ENCODE measurements at regions not wholly inside any gene's neighbourhood (a gene's known extent, or its start where the extent isn't known, plus 50 kb on each side); places are given as distances from the start of the nearest gene placed in this dataset.

- no peak overlapping the region for H3K27ac ChIP-seq (ENCODE audit: low read depth, low read length, poor library complexity, severe bottlenecking)
- intact Hi-C loops (cut with micrococcal nuclease; ENCODE audit: unreplicated experiment), result no loop called here
- DNase-seq (ENCODE audit: low spot score), result no peak
- no peaks in the 10 kb centered on the region for H3K9me3 ChIP-seq (ENCODE audit: low read length)
- no peak overlapping the region for H3K4me3 ChIP-seq (ENCODE audit: low read depth, low read length, poor library complexity, severe bottlenecking)
- no peak overlapping the region for H3K4me2 ChIP-seq (ENCODE audit: low read length)
- no TSS peak for BruUV-seq (replicated peaks)
- H4K20me1 ChIP-seq (ENCODE audit: insufficient read depth, low read length), result no peaks in the 10 kb centered on the region
- CTCF ChIA-PET (ENCODE audit: unreplicated experiment), result no interaction called here
- POLR2A ChIA-PET, result interaction anchor here (0.6 kb wide), 1 partner anchor 1397 kb away, joined by 3 read pairs; no protein-coding TSS in a partner anchor
- no peaks in the 10 kb centered on the region for H3K36me3 ChIP-seq (ENCODE audit: insufficient read depth, low read length)
- H3K79me2 ChIP-seq (ENCODE audit: insufficient read depth, low read depth, low read length), result no peaks in the 10 kb centered on the region
- H3K9me2 ChIP-seq (ENCODE audit: insufficient read depth, low read length), result no peaks in the 10 kb centered on the region
- no peaks in the 10 kb centered on the region for H3K4me1 ChIP-seq (ENCODE audit: insufficient read depth, low read length, poor library complexity, severe bottlenecking)
- no peak overlapping the region for H2AFZ ChIP-seq (ENCODE audit: low read length)
- TF ChIP-seq, protein P1, sequence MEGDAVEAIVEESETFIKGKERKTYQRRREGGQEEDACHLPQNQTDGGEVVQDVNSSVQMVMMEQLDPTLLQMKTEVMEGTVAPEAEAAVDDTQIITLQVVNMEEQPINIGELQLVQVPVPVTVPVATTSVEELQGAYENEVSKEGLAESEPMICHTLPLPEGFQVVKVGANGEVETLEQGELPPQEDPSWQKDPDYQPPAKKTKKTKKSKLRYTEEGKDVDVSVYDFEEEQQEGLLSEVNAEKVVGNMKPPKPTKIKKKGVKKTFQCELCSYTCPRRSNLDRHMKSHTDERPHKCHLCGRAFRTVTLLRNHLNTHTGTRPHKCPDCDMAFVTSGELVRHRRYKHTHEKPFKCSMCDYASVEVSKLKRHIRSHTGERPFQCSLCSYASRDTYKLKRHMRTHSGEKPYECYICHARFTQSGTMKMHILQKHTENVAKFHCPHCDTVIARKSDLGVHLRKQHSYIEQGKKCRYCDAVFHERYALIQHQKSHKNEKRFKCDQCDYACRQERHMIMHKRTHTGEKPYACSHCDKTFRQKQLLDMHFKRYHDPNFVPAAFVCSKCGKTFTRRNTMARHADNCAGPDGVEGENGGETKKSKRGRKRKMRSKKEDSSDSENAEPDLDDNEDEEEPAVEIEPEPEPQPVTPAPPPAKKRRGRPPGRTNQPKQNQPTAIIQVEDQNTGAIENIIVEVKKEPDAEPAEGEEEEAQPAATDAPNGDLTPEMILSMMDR (conservative IDR thresholded peaks at IDR 0.05; ENCODE audit: low read length), result no peak
- no peak for TF ChIP-seq EZH2phosphoT487 (IDR thresholded peaks at IDR 0.05; ENCODE audit: borderline replicate concordance, low read depth, low read length)
These were observed 74.3 kb upstream of the SLC7A14 start for GRCh38 chr3:170660139-170660538.

- intact Hi-C loops (cut with micrococcal nuclease; ENCODE audit: unreplicated experiment), result no loop called here
These were observed 71.4 kb upstream of the SLC7A14 start for GRCh38 chr3:170657312-170657711.

DNA sequence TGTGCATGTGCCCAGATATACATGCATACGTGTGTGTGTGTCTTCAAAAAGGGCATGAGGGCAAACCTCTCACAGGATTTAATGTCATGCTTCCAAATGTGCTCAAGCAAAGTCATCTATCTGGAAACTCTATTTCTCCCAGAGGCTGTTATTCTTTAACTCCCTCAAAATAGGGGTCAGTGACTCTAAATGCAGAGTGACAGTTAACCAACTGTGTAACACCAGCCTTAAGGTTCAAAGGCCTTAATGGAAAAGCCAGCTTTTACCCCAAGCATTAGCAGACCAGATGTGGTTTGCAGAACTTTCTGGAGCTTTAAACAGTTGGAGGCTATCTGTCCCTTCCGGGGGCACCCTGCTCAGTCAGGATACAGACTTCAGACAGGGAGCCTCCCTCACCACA lies 70.4 kb upstream of the SLC7A14 start:
- H3K9me3 ChIP-seq (ENCODE audit: low read length), result no peaks in the 10 kb centered on the region
- H3K79me2 ChIP-seq (ENCODE audit: insufficient read depth, low read depth, low read length), result no peaks in the 10 kb centered on the region
- BruUV-seq (replicated peaks), result no TSS peak
- TF ChIP-seq, protein P1 (conservative IDR thresholded peaks at IDR 0.05; ENCODE audit: low read length), result no peak
- no peak for TF ChIP-seq EZH2phosphoT487 (IDR thresholded peaks at IDR 0.05; ENCODE audit: borderline replicate concordance, low read depth, low read length)
- H2AFZ ChIP-seq (ENCODE audit: low read length), result no peak overlapping the region
- intact Hi-C loops (cut with micrococcal nuclease; ENCODE audit: unreplicated experiment), result no loop called here
- CTCF ChIA-PET (ENCODE audit: unreplicated experiment), result no interaction called here
- no peak overlapping the region for H3K4me2 ChIP-seq (ENCODE audit: low read length)
- no peaks in the 10 kb centered on the region for H4K20me1 ChIP-seq (ENCODE audit: insufficient read depth, low read length)
- H3K4me1 ChIP-seq (ENCODE audit: insufficient read depth, low read length, poor library complexity, severe bottlenecking), result no peaks in the 10 kb centered on the region
- DNase-seq (ENCODE audit: low spot score), result no peak
- POLR2A ChIA-PET, result interaction anchor here (1.2 kb wide), 1 partner anchor 25 kb away, joined by 3 read pairs; no protein-coding TSS in a partner anchor
- no peak overlapping the region for H3K27ac ChIP-seq (ENCODE audit: low read depth, low read length, poor library complexity, severe bottlenecking)
- no peaks in the 10 kb centered on the region for H3K9me2 ChIP-seq (ENCODE audit: insufficient read depth, low read length)
- H3K4me3 ChIP-seq (ENCODE audit: low read depth, low read length, poor library complexity, severe bottlenecking), result no peak overlapping the region
- H3K36me3 ChIP-seq (ENCODE audit: insufficient read depth, low read length), result no peaks in the 10 kb centered on the region

More at GRCh38 chr3:170657312-170657711, 71.4 kb upstream of the SLC7A14 start:
- ChIA-PET CTCF (ENCODE audit: unreplicated experiment) (no interaction called here), POLR2A (no interaction called here)
- Histone ChIP-seq H3K4me3 (ENCODE audit: low read depth, low read length, poor library complexity, severe bottlenecking) (no peak overlapping the region), H2AFZ (ENCODE audit: low read length) (no peak overlapping the region), H4K20me1 (ENCODE audit: insufficient read depth, low read length) (no peaks in the 10 kb centered on the region), H3K4me1 (ENCODE audit: insufficient read depth, low read length, poor library complexity, severe bottlenecking) (no peaks in the 10 kb centered on the region), H3K79me2 (ENCODE audit: insufficient read depth, low read depth, low read length) (no peaks in the 10 kb centered on the region), H3K4me2 (ENCODE audit: low read length) (no peak overlapping the region), H3K9me3 (ENCODE audit: low read length) (no peaks in the 10 kb centered on the region), H3K36me3 (ENCODE audit: insufficient read depth, low read length) (no peaks in the 10 kb centered on the region), H3K27ac (ENCODE audit: low read depth, low read length, poor library complexity, severe bottlenecking) (no peak overlapping the region), H3K9me2 (ENCODE audit: insufficient read depth, low read length) (no peaks in the 10 kb centered on the region)
- no peak for DNase-seq (ENCODE audit: low spot score)
- no TSS peak for BruUV-seq (replicated peaks)
- no peak for TF ChIP-seq EZH2phosphoT487 (IDR thresholded peaks at IDR 0.05; ENCODE audit: borderline replicate concordance, low read depth, low read length)
- TF ChIP-seq, protein P1 (conservative IDR thresholded peaks at IDR 0.05; ENCODE audit: low read length), result no peak

Measured in OCI-LY7 (cell line).